Vagina (tissue), 2 donors: ENCODE measurements at regions not wholly inside any gene's neighbourhood (a gene's known extent, or its start where the extent isn't known, plus 50 kb on each side); places are given as distances from the start of the nearest gene placed in this dataset.

Source experiments
- DNase-seq, 2 donors: peaks; one replicate each; pipeline ENCODE4 v3.0.0-alpha.2; 2017; ENCODE audit errors: extremely low spot score in 2 of 2
- H3K27ac ChIP-seq: fragments of 200-600 bp; sonication (generic); one replicate; pipeline ENCODE4 v1.5.1; 2019
- H3K27me3 ChIP-seq: fragments of 200-600 bp; sonication (generic); one replicate; pipeline ENCODE4 v1.5.1; 2019
- H3K36me3 ChIP-seq, 2 donors: fragments of 200-600 bp; sonication (generic); one replicate each; pipeline ENCODE4 v1.5.1; 2017 to 2019
- H3K4me1 ChIP-seq: fragments of 200-600 bp; sonication (generic); one replicate; pipeline ENCODE4 v1.5.1; 2019
- H3K4me3 ChIP-seq, 2 donors: fragments of 200-600 bp; sonication (generic); 1 replicate in 1 of 2; 2 replicates in 1 of 2; pipeline ENCODE4 v1.5.1; 2016 to 2019
- H3K9me3 ChIP-seq: fragments of 200-600 bp; sonication (generic); one replicate; pipeline ENCODE4 v1.5.1; 2019
- CTCF ChIP-seq, 3 experiments: fragments of 450-650 bp in 2 of 3; fragments of 200-600 bp in 1 of 3; sonication (generic) in 1 of 3; IDR thresholded peaks; one replicate each; pipeline ENCODE4 v1.5.1; 2017 to 2019; ENCODE audit warnings: antibody characterized with exemption in 3 of 3, mild to moderate bottlenecking in 2 of 3, moderate library complexity in 2 of 3
- POLR2A ChIP-seq, 2 donors: fragments of 450-650 bp; IDR thresholded peaks; one replicate each; pipeline ENCODE4 v1.6.1; 2017; ENCODE audit warnings: antibody characterized with exemption in 2 of 2, mild to moderate bottlenecking in 2 of 2, moderate library complexity in 2 of 2
- POLR2AphosphoS5 ChIP-seq, 2 donors: sonication (generic); formaldehyde crosslinking; IDR thresholded peaks; one replicate each; pipeline ENCODE4 v1.9.0; 2017; ENCODE audit warnings: antibody characterized with exemption in 2 of 2, mild to moderate bottlenecking in 2 of 2, low read depth in 1 of 2; ENCODE audit not compliant: insufficient read depth in 1 of 2
- intact Hi-C: fragments of 100-400 bp; cut with DNase I; formaldehyde crosslinking; loops from one replicate; pipeline ENCODE4 v1.15.1; 2023

DNA sequence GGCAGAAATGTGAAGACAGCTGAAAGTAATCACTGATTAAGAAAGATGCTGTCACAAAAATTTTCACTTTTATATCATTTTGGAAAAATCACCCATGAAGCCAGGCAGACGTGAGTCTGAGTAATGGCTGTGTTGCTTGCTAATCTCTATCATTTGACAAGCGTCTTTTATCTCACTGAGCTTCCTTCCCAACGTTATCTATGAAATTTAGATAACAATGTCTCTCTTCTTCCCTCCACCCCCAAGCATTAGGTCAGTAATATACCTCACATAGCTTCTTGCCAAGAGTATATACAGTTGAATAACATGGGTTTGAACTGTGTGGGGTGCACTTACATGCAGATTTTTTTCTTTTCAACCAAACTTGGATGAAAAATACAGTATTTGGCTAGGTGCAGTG, 388.6 kb upstream of the NRXN1 start:
- Histone ChIP-seq H3K36me3 (no peaks in the 10 kb centered on the region), H3K4me3 (no peak overlapping the region), H3K9me3 (no peaks in the 10 kb centered on the region), H3K27me3 (no peaks in the 10 kb centered on the region), H3K27ac (no peak overlapping the region), H3K4me1 (no peaks in the 10 kb centered on the region)
- intact Hi-C loops, result no loop called here
- DNase-seq, result no peak
- TF ChIP-seq CTCF (IDR thresholded peaks at IDR 0.05) (no peak), POLR2A (IDR thresholded peaks at IDR 0.05) (no peak), POLR2AphosphoS5 (IDR thresholded peaks at IDR 0.05; ENCODE audit: insufficient read depth in 1 of 2, low read depth in 1 of 2) (no peak)

- TF ChIP-seq POLR2A (IDR thresholded peaks at IDR 0.05) (no peak), POLR2AphosphoS5 (IDR thresholded peaks at IDR 0.05; ENCODE audit: insufficient read depth in 1 of 2, low read depth in 1 of 2) (no peak), CTCF (IDR thresholded peaks at IDR 0.05) (no peak)
- no peaks in the 10 kb centered on the region for H3K4me1 ChIP-seq
- intact Hi-C loops, result no loop called here
- H3K9me3 ChIP-seq, result no peaks in the 10 kb centered on the region
- H3K27me3 ChIP-seq, result no peaks in the 10 kb centered on the region
- H3K4me3 ChIP-seq, result no peak overlapping the region
- DNase-seq, result no peak
- no peaks in the 10 kb centered on the region for H3K36me3 ChIP-seq
- H3K27ac ChIP-seq, result no peak overlapping the region
Measured at GRCh38 chr2:51413726-51414125, 381.8 kb upstream of the NRXN1 start.

DNA sequence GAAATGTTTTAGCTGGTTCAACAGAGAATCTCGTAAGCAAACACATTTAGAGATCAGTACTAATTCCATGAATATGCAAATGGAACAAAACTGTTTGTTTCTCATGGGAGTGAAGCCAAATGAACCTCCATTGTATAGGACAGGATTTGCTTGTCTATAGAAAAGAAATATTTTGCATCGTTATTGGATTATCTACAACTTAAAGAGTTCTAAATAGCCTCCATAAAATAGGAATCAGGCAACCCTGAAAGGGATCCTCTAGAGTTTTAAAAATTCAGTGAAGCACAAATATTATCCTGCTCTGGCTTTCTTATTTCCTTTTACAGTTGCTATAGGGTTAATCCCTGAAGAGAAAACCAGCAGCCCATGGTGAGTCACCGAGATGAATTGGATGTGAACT, 378.4 kb upstream of the NRXN1 start:
- no peaks in the 10 kb centered on the region for H3K4me1 ChIP-seq
- DNase-seq, result no peak
- no peak overlapping the region for H3K27ac ChIP-seq
- intact Hi-C loops, result no loop called here
- no peak for TF ChIP-seq POLR2AphosphoS5 (IDR thresholded peaks at IDR 0.05; ENCODE audit: insufficient read depth in 1 of 2, low read depth in 1 of 2)
- no peaks in the 10 kb centered on the region for H3K9me3 ChIP-seq
- no peaks in the 10 kb centered on the region for H3K36me3 ChIP-seq
- no peak overlapping the region for H3K4me3 ChIP-seq
- H3K27me3 ChIP-seq, result no peaks in the 10 kb centered on the region

DNA sequence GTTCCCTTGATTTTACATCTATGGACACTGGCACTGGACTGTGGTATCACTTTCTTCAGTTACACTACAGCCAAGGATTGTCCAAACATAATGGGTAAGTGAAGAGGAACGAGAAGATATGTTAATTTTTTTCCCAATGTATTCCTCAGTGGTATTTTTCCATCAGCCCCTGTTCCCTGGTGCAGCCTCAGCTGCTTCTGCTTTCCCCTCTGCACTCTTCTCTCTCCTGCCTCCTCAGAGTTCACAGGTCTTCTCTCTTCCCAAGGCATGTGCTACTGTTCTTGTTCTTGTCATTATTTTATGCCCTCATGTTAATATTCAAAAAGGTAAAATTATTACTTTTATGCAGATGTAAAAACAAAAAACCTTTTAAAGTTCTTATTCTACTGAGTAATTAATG, 378.0 kb upstream of the NRXN1 start:
- Histone ChIP-seq H3K27me3 (no peaks in the 10 kb centered on the region), H3K4me1 (no peaks in the 10 kb centered on the region), H3K9me3 (no peaks in the 10 kb centered on the region), H3K4me3 (no peak overlapping the region), H3K36me3 (no peaks in the 10 kb centered on the region), H3K27ac (no peak overlapping the region)
- TF ChIP-seq POLR2A (IDR thresholded peaks at IDR 0.05) (no peak), POLR2AphosphoS5 (IDR thresholded peaks at IDR 0.05; ENCODE audit: insufficient read depth in 1 of 2, low read depth in 1 of 2) (no peak), CTCF (IDR thresholded peaks at IDR 0.05) (no peak)
- intact Hi-C loops, result no loop called here
- DNase-seq, result no peak

GRCh38 chr2:51404226-51404625, 372.3 kb upstream of the NRXN1 start:
- no peak for DNase-seq
- Histone ChIP-seq H3K27ac (no peak overlapping the region), H3K4me3 (no peak overlapping the region), H3K36me3 (no peaks in the 10 kb centered on the region), H3K27me3 (no peaks in the 10 kb centered on the region), H3K4me1 (no peaks in the 10 kb centered on the region), H3K9me3 (no peaks in the 10 kb centered on the region)
- intact Hi-C loops, result no loop called here
- TF ChIP-seq POLR2A (IDR thresholded peaks at IDR 0.05) (no peak), CTCF (IDR thresholded peaks at IDR 0.05) (no peak), POLR2AphosphoS5 (IDR thresholded peaks at IDR 0.05; ENCODE audit: insufficient read depth in 1 of 2, low read depth in 1 of 2) (no peak)

DNA sequence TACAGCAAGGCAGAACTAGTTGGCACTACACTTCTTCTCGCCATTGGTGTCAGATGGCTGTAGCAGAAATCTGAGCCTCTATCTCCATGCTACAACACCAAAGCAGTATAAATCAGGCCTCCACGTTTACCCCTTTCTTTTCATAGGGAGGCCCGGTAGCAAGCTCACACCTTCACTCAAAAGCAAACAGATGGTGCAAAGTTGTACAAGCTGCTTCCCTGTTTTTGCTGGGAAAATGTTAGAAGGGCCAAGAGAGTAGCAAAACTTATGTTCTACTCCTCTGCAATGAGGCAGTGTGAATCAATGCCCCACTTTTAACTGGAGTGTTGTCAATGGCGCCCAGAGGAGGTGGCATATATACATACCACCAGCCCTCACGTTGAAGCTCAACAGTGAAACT, 369.6 kb upstream of the NRXN1 start:
- Histone ChIP-seq H3K9me3 (no peaks in the 10 kb centered on the region), H3K4me1 (no peaks in the 10 kb centered on the region), H3K27ac (no peak overlapping the region), H3K36me3 (no peaks in the 10 kb centered on the region), H3K27me3 (no peaks in the 10 kb centered on the region), H3K4me3 (no peak overlapping the region)
- TF ChIP-seq POLR2A (IDR thresholded peaks at IDR 0.05), result no peak
- no peak for TF ChIP-seq CTCF (IDR thresholded peaks at IDR 0.05)
- no peak for TF ChIP-seq POLR2AphosphoS5 (IDR thresholded peaks at IDR 0.05; ENCODE audit: insufficient read depth in 1 of 2, low read depth in 1 of 2)
- no peak for DNase-seq
- intact Hi-C loops, result no loop called here
